Natural killer cell (primary cell): ENCODE measurements at regions not wholly inside any gene's neighbourhood (a gene's known extent, or its start where the extent isn't known, plus 50 kb on each side); places are given as distances from the start of the nearest gene placed in this dataset.

Experiments used
- ATAC-seq, 3 donors: fragments of 150-1000 bp in 2 of 3; fragments of 200-7000 bp in 1 of 3; cut with Tn5 transposase; 1 replicate in 1 of 3; 2 replicates in 2 of 3; pipeline ENCODE4 v1.10.0; 2021; ENCODE audit warnings: mild to moderate bottlenecking in 2 of 3, moderate library complexity in 2 of 3
- DNase-seq, 2 donors: peaks; one replicate each; pipeline versions ENCODE4 v3.0.0 to v3.0.0-alpha.2; 2013 to 2021; ENCODE audit warnings: mixed read lengths in 1 of 2
- H3K27ac ChIP-seq: one replicate; pipeline ENCODE4 v1.5.1; 2013; ENCODE audit warnings: mild to moderate bottlenecking, low read length
- H3K27me3 ChIP-seq: one replicate; pipeline ENCODE4 v1.6.1; 2013; ENCODE audit warnings: low read length; ENCODE audit not compliant: control insufficient read depth, insufficient read depth
- H3K36me3 ChIP-seq: one replicate; pipeline ENCODE4 v1.6.1; 2013; ENCODE audit warnings: low read length; ENCODE audit not compliant: control insufficient read depth, insufficient read depth
- H3K4me1 ChIP-seq: one replicate; pipeline ENCODE4 v1.6.1; 2013; ENCODE audit warnings: low read length; ENCODE audit not compliant: control insufficient read depth, insufficient read depth
- H3K4me3 ChIP-seq: one replicate; pipeline ENCODE4 v1.5.1; 2013; ENCODE audit warnings: low read length
- H3K9me3 ChIP-seq: one replicate; pipeline ENCODE4 v1.6.1; 2013; ENCODE audit warnings: low read length; ENCODE audit not compliant: control insufficient read depth, insufficient read depth
- H3K27ac Mint-ChIP-seq, 2 donors: one replicate each; pipeline ENCODE4 v1.8.0; 2022; ENCODE audit warnings: mild to moderate bottlenecking in 2 of 2, mixed read lengths in 2 of 2, moderate library complexity in 1 of 2
- H3K27me3 Mint-ChIP-seq, 2 donors: one replicate each; pipeline ENCODE4 v1.8.0; 2022; ENCODE audit warnings: low read depth in 2 of 2, mixed read lengths in 2 of 2
- H3K36me3 Mint-ChIP-seq: one replicate; pipeline ENCODE4 v1.8.0; 2022; ENCODE audit warnings: mixed read lengths
- H3K4me1 Mint-ChIP-seq, 2 donors: one replicate each; pipeline ENCODE4 v1.8.0; 2022; ENCODE audit warnings: mixed read lengths in 2 of 2
- H3K4me3 Mint-ChIP-seq: one replicate; pipeline ENCODE4 v1.8.0; 2022; ENCODE audit warnings: mild to moderate bottlenecking, moderate library complexity, mixed read lengths
- H3K9me3 Mint-ChIP-seq, 2 donors: one replicate each; pipeline ENCODE4 v1.8.0; 2022; ENCODE audit warnings: mixed read lengths in 2 of 2
- CTCF ChIP-seq: fragments of 200-600 bp; IDR thresholded peaks from one replicate; pipeline ENCODE4 v1.8.0; 2022; ENCODE audit warnings: antibody characterized with exemption
- WGBS: methylation state at CpG from one replicate; pipeline ENCODE4 v1.1.7; 2013; ENCODE audit warnings: missing lambda C conversion rate; ENCODE audit not compliant: insufficient coverage; 5-methylcytosine and 5-hydroxymethylcytosine counted together
- intact Hi-C: fragments of 100-400 bp; cut with micrococcal nuclease; formaldehyde crosslinking; loops from one replicate; pipeline ENCODE4 v1.14.2; 2022

DNA sequence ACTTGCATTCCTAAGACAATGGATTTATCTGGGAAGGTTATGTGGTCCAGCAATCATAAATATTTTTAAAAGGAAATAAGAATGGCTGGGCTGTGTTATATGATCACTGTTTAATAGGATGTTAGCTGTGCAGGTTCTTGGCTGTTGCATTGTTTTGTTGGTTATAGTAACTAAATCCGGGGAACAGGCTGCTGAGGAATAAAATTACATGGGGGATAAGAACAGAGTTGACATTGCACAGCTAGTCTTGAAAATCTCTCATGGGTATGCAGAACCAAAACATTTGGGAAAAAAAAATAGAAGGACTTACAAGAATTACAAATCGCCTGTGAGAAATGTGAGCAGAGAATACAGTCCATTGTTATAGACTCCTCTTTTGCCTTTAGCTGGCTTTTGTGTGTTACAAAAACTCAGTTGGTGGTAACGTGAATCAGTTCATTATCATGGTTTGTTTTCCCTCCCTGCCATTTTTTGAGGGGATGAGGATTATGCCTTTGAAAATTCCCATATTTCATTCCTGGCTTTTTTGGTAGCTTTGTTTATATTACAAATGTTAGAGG lies 375.3 kb upstream of the DAB2 start:
- no peaks in the 10 kb centered on the region for H3K36me3 Mint-ChIP-seq
- 80% methylated on average over 3 of the region's 3 CpGs for WGBS
- Histone ChIP-seq H3K4me3 (no peak overlapping the region), H3K36me3 (no peaks in the 10 kb centered on the region), H3K27ac (no peak overlapping the region), H3K9me3 (no peaks in the 10 kb centered on the region), H3K27me3 (no peaks in the 10 kb centered on the region), H3K4me1 (no peaks in the 10 kb centered on the region)
- intact Hi-C loops, result no loop called here
- no peak overlapping the region for H3K27ac Mint-ChIP-seq
- H3K9me3 Mint-ChIP-seq, result no peaks in the 10 kb centered on the region
- ATAC-seq (no peak), DNase-seq (no peak)
- H3K4me1 Mint-ChIP-seq, result no peaks in the 10 kb centered on the region
- no peak overlapping the region for H3K4me3 Mint-ChIP-seq
- TF ChIP-seq CTCF, result no peak
- no peaks in the 10 kb centered on the region for H3K27me3 Mint-ChIP-seq

DNA sequence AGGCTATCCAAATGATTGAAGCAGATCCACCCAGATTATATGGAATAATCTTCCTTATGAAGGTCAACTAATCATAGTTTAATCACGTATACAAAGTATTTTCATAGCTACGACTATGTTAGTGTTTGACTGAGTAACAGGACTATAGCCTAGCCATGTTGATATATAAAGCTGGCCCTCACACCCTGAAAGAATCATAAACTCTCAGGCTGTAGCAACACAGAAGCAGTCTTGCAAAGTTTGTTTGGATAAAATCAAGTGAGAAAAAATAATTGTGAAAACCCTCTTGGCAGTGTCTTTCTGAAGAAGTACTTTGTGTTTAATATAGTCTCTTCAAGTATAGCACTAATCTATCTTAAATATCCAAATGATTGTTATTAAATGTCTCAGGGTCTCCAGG lies 374.5 kb upstream of the DAB2 start:
- intact Hi-C loops, result no loop called here
- ATAC-seq, result no peak
- H3K4me3 ChIP-seq, result no peak overlapping the region
- H3K9me3 ChIP-seq, result no peaks in the 10 kb centered on the region
- H3K9me3 Mint-ChIP-seq, result no peaks in the 10 kb centered on the region
- H3K36me3 Mint-ChIP-seq, result no peaks in the 10 kb centered on the region
- TF ChIP-seq CTCF, result no peak
- H3K27me3 ChIP-seq, result no peaks in the 10 kb centered on the region
- H3K36me3 ChIP-seq, result no peaks in the 10 kb centered on the region
- DNase-seq, result no peak
- no peak overlapping the region for H3K27ac Mint-ChIP-seq
- 100% methylated on average over 1 of the region's 2 CpGs for WGBS
- H3K27me3 Mint-ChIP-seq, result no peaks in the 10 kb centered on the region
- no peaks in the 10 kb centered on the region for H3K4me1 ChIP-seq
- no peak overlapping the region for H3K4me3 Mint-ChIP-seq
- no peak overlapping the region for H3K27ac ChIP-seq
- no peaks in the 10 kb centered on the region for H3K4me1 Mint-ChIP-seq

- H3K36me3 ChIP-seq, result no peaks in the 10 kb centered on the region
- no peaks in the 10 kb centered on the region for H3K36me3 Mint-ChIP-seq
- H3K4me3 ChIP-seq, result no peak overlapping the region
- H3K27me3 Mint-ChIP-seq, result no peaks in the 10 kb centered on the region
- no peaks in the 10 kb centered on the region for H3K4me1 Mint-ChIP-seq
- no peaks in the 10 kb centered on the region for H3K9me3 ChIP-seq
- no peak for TF ChIP-seq CTCF
- 90% methylated on average over 5 of the region's 5 CpGs for WGBS
- H3K27ac ChIP-seq, result no peak overlapping the region
- DNase-seq, result no peak
- no peaks in the 10 kb centered on the region for H3K9me3 Mint-ChIP-seq
- H3K27ac Mint-ChIP-seq, result no peak overlapping the region
- H3K27me3 ChIP-seq, result no peaks in the 10 kb centered on the region
- intact Hi-C loops, result no loop called here
- no peak for ATAC-seq
- H3K4me1 ChIP-seq, result no peaks in the 10 kb centered on the region
- no peak overlapping the region for H3K4me3 Mint-ChIP-seq
These were observed 369.9 kb upstream of the DAB2 start for GRCh38 chr5:39794513-39795210.

- Histone ChIP-seq H3K4me3 (no peak overlapping the region), H3K4me1 (no peaks in the 10 kb centered on the region), H3K36me3 (no peaks in the 10 kb centered on the region), H3K27me3 (no peaks in the 10 kb centered on the region), H3K9me3 (no peaks in the 10 kb centered on the region), H3K27ac (no peak overlapping the region)
- H3K27ac Mint-ChIP-seq, result no peak overlapping the region
- H3K27me3 Mint-ChIP-seq, result peaks cover 2 to 13% of the 10 kb centered on the region in 2 donors
- H3K36me3 Mint-ChIP-seq, result no peaks in the 10 kb centered on the region
- intact Hi-C loops, result no loop called here
- no peaks in the 10 kb centered on the region for H3K9me3 Mint-ChIP-seq
- no peaks in the 10 kb centered on the region for H3K4me1 Mint-ChIP-seq
- TF ChIP-seq CTCF, result no peak
- 84% methylated on average over 7 of the region's 7 CpGs for WGBS
- no peak for DNase-seq
- ATAC-seq, result no peak
- no peak overlapping the region for H3K4me3 Mint-ChIP-seq
These were observed 360.6 kb upstream of the DAB2 start for GRCh38 chr5:39785410-39785809.
